SU-DHL-6 (cell line): ENCODE measurements at regions not wholly inside any gene's neighbourhood (a gene's known extent, or its start where the extent isn't known, plus 50 kb on each side); places are given as distances from the start of the nearest gene placed in this dataset.

Experiments used
- H2AFZ ChIP-seq: fragments of 200-600 bp; sonication (generic); 2 replicates; pipeline ENCODE4 v1.6.1; 2014; ENCODE audit warnings: low read depth, mild to moderate bottlenecking, moderate library complexity, mixed read lengths, antibody characterized with exemption, low read length; ENCODE audit not compliant: severe bottlenecking
- H3F3A ChIP-seq: fragments of 200-600 bp; shearing (Covaris generic); 2 replicates; pipeline ENCODE4 v1.6.0; 2016; ENCODE audit warnings: antibody characterized with exemption, mild to moderate bottlenecking; ENCODE audit not compliant: insufficient read depth
- H3K27ac ChIP-seq: fragments of 200-600 bp; sonication (generic); 2 replicates; pipeline ENCODE4 v1.5.1; 2016; ENCODE audit warnings: low read depth, mild to moderate bottlenecking, low read length, moderate library complexity, mixed read lengths
- H3K27me3 ChIP-seq: fragments of 200-600 bp; sonication (generic), shearing (Covaris generic); 2 replicates; pipeline ENCODE4 v1.6.0; 2014; ENCODE audit warnings: mild to moderate bottlenecking, low read length
- H3K36me3 ChIP-seq: fragments of 200-600 bp; sonication (generic); 2 replicates; pipeline ENCODE4 v1.6.1; 2014; ENCODE audit warnings: mild to moderate bottlenecking, low read length, mixed read lengths
- H3K4me2 ChIP-seq: fragments of 300-600, 200-600 bp; shearing (Covaris generic), sonication (generic); 2 replicates; pipeline ENCODE4 v1.6.0; 2014; ENCODE audit warnings: low read length, low read depth, mild to moderate bottlenecking; ENCODE audit not compliant: poor library complexity, severe bottlenecking
- H3K4me3 ChIP-seq: fragments of 200-600 bp; sonication (generic); 2 replicates; pipeline ENCODE4 v1.5.1; 2014; ENCODE audit warnings: antibody characterized with exemption, low read length, mild to moderate bottlenecking, mixed read lengths; ENCODE audit not compliant: insufficient read depth, poor library complexity, severe bottlenecking
- H3K79me2 ChIP-seq: fragments of 200-600 bp; sonication (generic); 2 replicates; pipeline ENCODE4 v1.6.1; 2014; ENCODE audit warnings: mild to moderate bottlenecking, low read length, moderate library complexity; ENCODE audit not compliant: insufficient read depth
- H3K9ac ChIP-seq: fragments of 200-600 bp; sonication (generic); 2 replicates; pipeline ENCODE4 v1.7.0; 2014; ENCODE audit warnings: mild to moderate bottlenecking, low read length
- H3K9me2 ChIP-seq: fragments of 200-600 bp; sonication (generic); replicated peaks from 2 replicates; pipeline ENCODE4 v1.6.1; 2014; ENCODE audit warnings: low read length; ENCODE audit not compliant: insufficient read depth
- H3K9me3 ChIP-seq: fragments of 200-600 bp; sonication (generic); 2 replicates; pipeline ENCODE4 v1.6.1; 2014; ENCODE audit warnings: low read length, mixed read lengths; ENCODE audit not compliant: insufficient read depth
- H4K20me1 ChIP-seq: fragments of 200-600 bp; sonication (generic); 2 replicates; pipeline ENCODE4 v1.6.1; 2014; ENCODE audit warnings: low read depth, mild to moderate bottlenecking, antibody characterized with exemption, low read length, moderate library complexity, mixed read lengths
- EZH2phosphoT487 ChIP-seq: fragments of 200-600 bp; sonication (generic), shearing (Covaris generic); conservative IDR thresholded peaks from 2 replicates; pipeline ENCODE4 v1.6.1; 2018; ENCODE audit warnings: mild to moderate bottlenecking, antibody characterized with exemption, low read length, moderate library complexity, mixed read lengths
- TF ChIP-seq, protein P1 (sequence below): fragments of 200-600 bp; sonication (generic); IDR thresholded peaks from one replicate; pipeline ENCODE4 v1.5.1; 2017; ENCODE audit warnings: antibody characterized with exemption, mild to moderate bottlenecking, low read length, moderate library complexity; ENCODE audit not compliant: insufficient read depth, poor library complexity, severe bottlenecking

GRCh38 chr3:20658491-20658890 lies 472.5 kb upstream of the SGO1 start:
- Histone ChIP-seq H2AFZ (no peak overlapping the region), H3K27me3 (no peaks in the 10 kb centered on the region), H4K20me1 (no peaks in the 10 kb centered on the region), H3F3A (no peaks in the 10 kb centered on the region), H3K79me2 (no peaks in the 10 kb centered on the region), H3K9me2 (no peaks in the 10 kb centered on the region), H3K27ac (no peak overlapping the region), H3K4me3 (no peak overlapping the region), H3K4me2 (no peak overlapping the region), H3K36me3 (no peaks in the 10 kb centered on the region), H3K9ac (no peak overlapping the region), H3K9me3 (no peaks in the 10 kb centered on the region)
- TF ChIP-seq EZH2phosphoT487, result no peak
- TF ChIP-seq, protein P1, sequence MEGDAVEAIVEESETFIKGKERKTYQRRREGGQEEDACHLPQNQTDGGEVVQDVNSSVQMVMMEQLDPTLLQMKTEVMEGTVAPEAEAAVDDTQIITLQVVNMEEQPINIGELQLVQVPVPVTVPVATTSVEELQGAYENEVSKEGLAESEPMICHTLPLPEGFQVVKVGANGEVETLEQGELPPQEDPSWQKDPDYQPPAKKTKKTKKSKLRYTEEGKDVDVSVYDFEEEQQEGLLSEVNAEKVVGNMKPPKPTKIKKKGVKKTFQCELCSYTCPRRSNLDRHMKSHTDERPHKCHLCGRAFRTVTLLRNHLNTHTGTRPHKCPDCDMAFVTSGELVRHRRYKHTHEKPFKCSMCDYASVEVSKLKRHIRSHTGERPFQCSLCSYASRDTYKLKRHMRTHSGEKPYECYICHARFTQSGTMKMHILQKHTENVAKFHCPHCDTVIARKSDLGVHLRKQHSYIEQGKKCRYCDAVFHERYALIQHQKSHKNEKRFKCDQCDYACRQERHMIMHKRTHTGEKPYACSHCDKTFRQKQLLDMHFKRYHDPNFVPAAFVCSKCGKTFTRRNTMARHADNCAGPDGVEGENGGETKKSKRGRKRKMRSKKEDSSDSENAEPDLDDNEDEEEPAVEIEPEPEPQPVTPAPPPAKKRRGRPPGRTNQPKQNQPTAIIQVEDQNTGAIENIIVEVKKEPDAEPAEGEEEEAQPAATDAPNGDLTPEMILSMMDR, result no peak

- Histone ChIP-seq H3K9me2 (no peaks in the 10 kb centered on the region), H2AFZ (no peak overlapping the region), H3K27ac (no peak overlapping the region), H3K4me3 (no peak overlapping the region), H3K9ac (no peak overlapping the region), H3K27me3 (no peaks in the 10 kb centered on the region), H4K20me1 (no peaks in the 10 kb centered on the region), H3K4me2 (no peak overlapping the region), H3K36me3 (no peaks in the 10 kb centered on the region), H3K79me2 (no peaks in the 10 kb centered on the region), H3K9me3 (no peaks in the 10 kb centered on the region), H3F3A (no peaks in the 10 kb centered on the region)
- TF ChIP-seq EZH2phosphoT487, result no peak
- TF ChIP-seq, protein P1, result no peak
Measured at GRCh38 chr3:20657560-20657959, 471.6 kb upstream of the SGO1 start.

GRCh38 chr3:20652231-20652986 lies 466.4 kb upstream of the SGO1 start:
- TF ChIP-seq, protein P1, result no peak
- TF ChIP-seq EZH2phosphoT487, result no peak
- Histone ChIP-seq H2AFZ (no peak overlapping the region), H4K20me1 (no peaks in the 10 kb centered on the region), H3F3A (no peaks in the 10 kb centered on the region), H3K27me3 (no peaks in the 10 kb centered on the region), H3K4me3 (no peak overlapping the region), H3K4me2 (no peak overlapping the region), H3K36me3 (no peaks in the 10 kb centered on the region), H3K79me2 (no peaks in the 10 kb centered on the region), H3K9ac (no peak overlapping the region), H3K27ac (no peak overlapping the region), H3K9me3 (no peaks in the 10 kb centered on the region), H3K9me2 (no peaks in the 10 kb centered on the region)
